Transverse colon (tissue), 3 donors: ENCODE measurements at regions not wholly inside any gene's neighbourhood (a gene's known extent, or its start where the extent isn't known, plus 50 kb on each side); places are given as distances from the start of the nearest gene placed in this dataset.

Experiments
- EP300 ChIP-seq: sonication (generic); formaldehyde crosslinking; IDR thresholded peaks from one replicate; pipeline ENCODE4 v1.6.1; 2017; ENCODE audit warnings: antibody characterized with exemption, low read depth
- POLR2A ChIP-seq: fragments of 450-650 bp; IDR thresholded peaks from one replicate; pipeline ENCODE4 v1.6.1; 2016; ENCODE audit warnings: antibody characterized with exemption, mild to moderate bottlenecking, moderate library complexity
- TF ChIP-seq, protein P1 (sequence below), 5 experiments: fragments of 200-600 bp in 3 of 5; fragments of 450-650 bp in 2 of 5; sonication (generic) in 3 of 5; IDR thresholded peaks; 1 replicate in 2 of 5; 2 replicates in 3 of 5; pipeline ENCODE4 v1.5.1; 2016 to 2017; ENCODE audit warnings: antibody characterized with exemption in 5 of 5, inconsistent platforms in 3 of 5, mild to moderate bottlenecking in 2 of 5, moderate library complexity in 1 of 5

DNA sequence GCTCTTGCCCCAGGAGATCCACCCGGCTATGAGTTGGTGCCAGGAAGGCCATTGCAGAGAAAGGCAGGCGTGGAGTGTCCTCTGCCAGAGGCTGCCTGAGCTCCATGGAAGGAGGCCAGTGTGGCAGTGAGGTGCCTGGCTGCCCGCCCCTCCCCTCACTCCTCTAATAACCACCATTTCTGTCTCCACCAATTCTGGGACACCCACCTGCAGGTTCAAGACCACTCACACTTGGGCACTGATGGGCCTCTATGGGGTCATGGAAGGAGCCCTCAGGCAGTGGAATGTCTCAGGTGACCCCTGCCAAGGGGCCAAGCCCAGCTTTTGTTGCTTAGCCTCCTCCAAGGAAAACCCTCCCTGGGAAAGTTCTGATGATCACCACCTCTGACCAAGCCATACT lies 731.6 kb downstream of the MATN1 start:
- TF ChIP-seq, protein P1, sequence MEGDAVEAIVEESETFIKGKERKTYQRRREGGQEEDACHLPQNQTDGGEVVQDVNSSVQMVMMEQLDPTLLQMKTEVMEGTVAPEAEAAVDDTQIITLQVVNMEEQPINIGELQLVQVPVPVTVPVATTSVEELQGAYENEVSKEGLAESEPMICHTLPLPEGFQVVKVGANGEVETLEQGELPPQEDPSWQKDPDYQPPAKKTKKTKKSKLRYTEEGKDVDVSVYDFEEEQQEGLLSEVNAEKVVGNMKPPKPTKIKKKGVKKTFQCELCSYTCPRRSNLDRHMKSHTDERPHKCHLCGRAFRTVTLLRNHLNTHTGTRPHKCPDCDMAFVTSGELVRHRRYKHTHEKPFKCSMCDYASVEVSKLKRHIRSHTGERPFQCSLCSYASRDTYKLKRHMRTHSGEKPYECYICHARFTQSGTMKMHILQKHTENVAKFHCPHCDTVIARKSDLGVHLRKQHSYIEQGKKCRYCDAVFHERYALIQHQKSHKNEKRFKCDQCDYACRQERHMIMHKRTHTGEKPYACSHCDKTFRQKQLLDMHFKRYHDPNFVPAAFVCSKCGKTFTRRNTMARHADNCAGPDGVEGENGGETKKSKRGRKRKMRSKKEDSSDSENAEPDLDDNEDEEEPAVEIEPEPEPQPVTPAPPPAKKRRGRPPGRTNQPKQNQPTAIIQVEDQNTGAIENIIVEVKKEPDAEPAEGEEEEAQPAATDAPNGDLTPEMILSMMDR (IDR thresholded peaks at IDR 0.05), result no peak
- TF ChIP-seq POLR2A (no peak), EP300 (no peak)
